Keratinocyte (primary cell): ENCODE measurements at regions not wholly inside any gene's neighbourhood (a gene's known extent, or its start where the extent isn't known, plus 50 kb on each side); places are given as distances from the start of the nearest gene placed in this dataset.

ENCODE experiments used
- DNase-seq: peaks from one replicate; pipeline ENCODE4 v3.0.0-alpha.2; 2011; ENCODE audit warnings: low read depth, missing footprints, low spot score
- FAIRE-seq: peaks from 2 replicates; lab custom pipeline; 2011; peaks lifted over from hg19 to GRCh38; lab: Jason Lieb, UNC
- H2AFZ ChIP-seq: 2 replicates; pipeline ENCODE4 v1.6.0; 2012; ENCODE audit warnings: low read length, control low read depth, inconsistent platforms; ENCODE audit not compliant: control insufficient read depth
- H3K27ac ChIP-seq: 2 replicates; pipeline ENCODE4 v1.5.1; 2011; ENCODE audit warnings: low read length; ENCODE audit not compliant: control insufficient read depth, insufficient read depth
- H3K27me3 ChIP-seq: 3 replicates; pipeline ENCODE4 v1.6.0; 2011; ENCODE audit warnings: low read length; ENCODE audit not compliant: control insufficient read depth, insufficient read depth; ENCODE audit errors: extremely low read depth
- H3K36me3 ChIP-seq, 2 experiments: 2 replicates in 1 of 2; 3 replicates in 1 of 2; pipeline ENCODE4 v1.5.1; 2011; ENCODE audit warnings: low read length in 2 of 2, mild to moderate bottlenecking in 1 of 2; ENCODE audit not compliant: control insufficient read depth in 2 of 2, insufficient read depth in 2 of 2; ENCODE audit errors: extremely low read depth in 1 of 2
- H3K4me1 ChIP-seq: 3 replicates; pipeline ENCODE4 v1.5.1; 2011; ENCODE audit warnings: low read length; ENCODE audit not compliant: control insufficient read depth, insufficient read depth; ENCODE audit errors: extremely low read depth
- H3K4me2 ChIP-seq: 3 replicates; pipeline ENCODE4 v1.6.0; 2011; ENCODE audit warnings: low read depth, low read length; ENCODE audit not compliant: control insufficient read depth, insufficient read depth; ENCODE audit errors: extremely low read depth
- H3K4me3 ChIP-seq, 3 experiments: fragments of 200-600 bp in 1 of 3; sonication (generic) in 1 of 3; 2 replicates in 2 of 3; 3 replicates in 1 of 3; pipeline ENCODE4 v1.5.1; 2011 to 2016; ENCODE audit warnings: low read length in 3 of 3, mild to moderate bottlenecking in 3 of 3, control low read depth in 2 of 3, inconsistent platforms in 1 of 3, low read depth in 1 of 3, mixed read lengths in 1 of 3, mixed run types in 1 of 3, moderate library complexity in 1 of 3; ENCODE audit not compliant: control insufficient read depth in 2 of 3, insufficient read depth in 2 of 3; ENCODE audit errors: extremely low read depth in 1 of 3
- H3K79me2 ChIP-seq: 2 replicates; pipeline ENCODE4 v1.6.0; 2012; ENCODE audit warnings: low read length; ENCODE audit not compliant: control insufficient read depth, insufficient read depth
- H3K9ac ChIP-seq: 3 replicates; pipeline ENCODE4 v1.6.0; 2011; ENCODE audit warnings: low read length; ENCODE audit not compliant: control insufficient read depth, insufficient read depth; ENCODE audit errors: extremely low read depth
- H3K9me1 ChIP-seq: 3 replicates; pipeline ENCODE4 v1.6.0; 2011; ENCODE audit warnings: low read length; ENCODE audit not compliant: control insufficient read depth, insufficient read depth; ENCODE audit errors: extremely low read depth
- H3K9me3 ChIP-seq: 2 replicates; pipeline ENCODE4 v1.5.1; 2012; ENCODE audit warnings: low read depth, low read length; ENCODE audit not compliant: control insufficient read depth
- H4K20me1 ChIP-seq: 3 replicates; pipeline ENCODE4 v1.6.0; 2011; ENCODE audit warnings: low read length; ENCODE audit not compliant: control insufficient read depth, insufficient read depth; ENCODE audit errors: extremely low read depth
- CTCF ChIP-seq, 3 experiments: IDR thresholded peaks in 1 of 3; conservative IDR thresholded peaks in 1 of 3; optimal IDR thresholded peaks in 1 of 3; 2 replicates in 2 of 3; 3 replicates in 1 of 3; pipeline versions ENCODE3 to v1.5.1; 2011; ENCODE audit warnings: low read length in 3 of 3, mild to moderate bottlenecking in 3 of 3, moderate library complexity in 2 of 3, control low read depth in 1 of 3, inconsistent platforms in 1 of 3; ENCODE audit not compliant: insufficient read depth in 2 of 3; ENCODE audit errors: extremely low read depth in 1 of 3
- EZH2 ChIP-seq: IDR thresholded peaks from one replicate; pipeline ENCODE4 v1.6.1; 2012; ENCODE audit warnings: inconsistent platforms, mild to moderate bottlenecking, low read length, moderate library complexity
- dilution Hi-C: fragments of 300-500 bp; cut with MboI; formaldehyde crosslinking; loops from one replicate; pipeline ENCODE4 v1.7.0; 2020; ENCODE audit warnings: low sequenced_read_pairs; ENCODE audit not compliant: extremely low pct_ligation_motif_present

- Histone ChIP-seq H3K4me2 (no peak overlapping the region), H3K36me3 (no peaks in the 10 kb centered on the region), H3K9ac (no peak overlapping the region), H4K20me1 (no peaks in the 10 kb centered on the region), H2AFZ (no peak overlapping the region), H3K4me1 (no peaks in the 10 kb centered on the region), H3K9me1 (no peaks in the 10 kb centered on the region), H3K4me3 (no peak overlapping the region), H3K79me2 (no peaks in the 10 kb centered on the region), H3K27me3 (no peaks in the 10 kb centered on the region), H3K9me3 (no peaks in the 10 kb centered on the region), H3K27ac (no peak overlapping the region)
- DNase-seq (no peak), FAIRE-seq (no peak)
- dilution Hi-C loops = no loop called here
- TF ChIP-seq EZH2 (no peak), CTCF (optimal IDR thresholded peaks at IDR 0.05 in 1 of 3, IDR thresholded peaks at IDR 0.05 in 1 of 3, conservative IDR thresholded peaks at IDR 0.05 in 1 of 3; ENCODE audit: extremely low read depth in 1 of 3, insufficient read depth in 2 of 3, low read length in 3 of 3) (no peak)
Measured at GRCh38 chr15:37252530-37252929, 152.2 kb upstream of the MEIS2 start.

GRCh38 chr15:37253877-37254276, 153.5 kb upstream of the MEIS2 start:
- no peaks in the 10 kb centered on the region for H3K36me3 ChIP-seq
- H3K27me3 ChIP-seq = no peaks in the 10 kb centered on the region
- H3K4me3 ChIP-seq = no peak overlapping the region
- no peak overlapping the region for H3K9ac ChIP-seq
- no peak overlapping the region for H3K4me2 ChIP-seq
- no peak for FAIRE-seq
- no peaks in the 10 kb centered on the region for H3K4me1 ChIP-seq
- no peaks in the 10 kb centered on the region for H3K9me3 ChIP-seq
- H2AFZ ChIP-seq = no peak overlapping the region
- no peak for DNase-seq
- H3K79me2 ChIP-seq = no peaks in the 10 kb centered on the region
- H3K9me1 ChIP-seq = no peaks in the 10 kb centered on the region
- no peaks in the 10 kb centered on the region for H4K20me1 ChIP-seq
- no peak for TF ChIP-seq CTCF (optimal IDR thresholded peaks at IDR 0.05 in 1 of 3, IDR thresholded peaks at IDR 0.05 in 1 of 3, conservative IDR thresholded peaks at IDR 0.05 in 1 of 3; ENCODE audit: extremely low read depth in 1 of 3, insufficient read depth in 2 of 3, low read length in 3 of 3)
- H3K27ac ChIP-seq = no peak overlapping the region
- dilution Hi-C loops = no loop called here
